GM21723 (cell line): ENCODE measurements at regions not wholly inside any gene's neighbourhood (a gene's known extent, or its start where the extent isn't known, plus 50 kb on each side); places are given as distances from the start of the nearest gene placed in this dataset.
"Not testable (repeated sequence)": the region's sequence is repeated elsewhere in the genome, so short reads cannot be mapped to it uniquely, and the experiment has no call there.

Source experiments
- ATAC-seq: cut with Tn5 transposase; IDR thresholded peaks from one replicate; pipeline ENCODE4 v1.9.1; 2021; ENCODE audit warnings: mild to moderate bottlenecking, moderate library complexity; ENCODE audit not compliant: unreplicated experiment

DNA sequence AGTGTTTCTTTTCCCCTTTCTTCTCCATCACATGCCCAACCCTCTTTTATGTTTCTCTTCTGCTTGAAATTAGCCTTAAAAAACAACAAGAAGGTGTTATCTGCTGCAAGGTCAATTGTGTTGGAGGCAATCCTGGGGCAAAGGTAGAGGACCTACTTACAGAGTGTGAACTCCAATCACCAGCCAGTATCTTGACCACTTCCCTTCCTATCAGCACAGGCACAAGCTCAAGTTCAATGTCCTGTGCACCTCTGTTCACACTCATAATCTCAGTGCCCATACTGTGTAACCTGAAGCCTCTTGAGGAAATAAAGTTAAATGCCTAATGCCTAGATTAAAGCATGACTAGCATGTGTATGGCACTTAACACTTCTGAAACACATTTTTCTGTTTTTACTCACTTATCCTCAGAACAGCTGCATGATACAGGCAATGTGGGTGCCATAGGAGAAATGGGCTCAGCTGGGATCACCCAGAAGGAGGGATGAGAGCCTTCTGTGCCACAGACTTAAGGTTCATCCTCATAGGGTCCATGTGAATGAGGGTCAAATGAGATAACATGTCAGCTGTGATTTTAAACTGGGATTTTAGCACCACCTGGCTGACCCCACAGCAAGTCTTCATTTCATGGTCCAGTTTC lies 701.5 kb downstream of the BCL11A start:
- ATAC-seq, result no peak

DNA sequence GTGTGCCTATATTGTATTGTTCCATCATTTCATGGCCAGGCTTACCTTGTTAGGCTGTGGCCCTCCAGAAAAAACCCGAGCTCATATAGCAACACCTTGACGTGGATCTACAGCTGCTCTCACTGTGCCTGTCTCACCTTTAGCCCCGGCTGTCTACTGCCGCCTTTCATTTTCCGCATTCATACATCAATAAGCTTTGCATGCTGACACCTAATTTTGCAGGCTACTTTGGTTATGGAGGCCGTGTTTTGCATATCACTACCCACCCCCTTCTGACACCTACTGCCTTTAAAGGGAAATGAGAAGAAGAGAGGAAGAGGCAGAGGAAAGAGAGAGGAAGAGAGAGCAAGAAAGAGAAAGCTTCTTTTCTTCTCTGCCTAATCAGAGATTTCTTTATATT lies 702.9 kb downstream of the BCL11A start:
- no peak for ATAC-seq

DNA sequence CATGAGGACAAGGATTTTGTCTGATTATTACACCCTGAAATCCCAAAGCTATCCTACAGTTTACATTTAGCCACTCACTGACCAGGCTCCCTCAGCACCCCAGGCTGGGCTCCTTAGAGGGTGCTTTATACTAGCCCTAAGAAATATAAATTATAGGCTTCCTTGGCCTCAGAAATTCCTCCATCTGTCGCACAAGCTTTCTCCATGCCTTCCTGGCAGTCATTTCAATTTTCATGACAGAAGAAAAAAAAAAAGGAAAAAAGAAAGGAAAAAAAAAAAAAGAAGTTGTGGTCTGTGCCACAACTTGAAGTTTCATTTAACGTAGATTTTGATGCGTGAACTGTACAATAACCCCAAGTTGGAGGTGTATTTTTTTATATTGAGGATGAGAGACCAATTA lies 719.5 kb downstream of the BCL11A start:
- ATAC-seq, result no peak

DNA sequence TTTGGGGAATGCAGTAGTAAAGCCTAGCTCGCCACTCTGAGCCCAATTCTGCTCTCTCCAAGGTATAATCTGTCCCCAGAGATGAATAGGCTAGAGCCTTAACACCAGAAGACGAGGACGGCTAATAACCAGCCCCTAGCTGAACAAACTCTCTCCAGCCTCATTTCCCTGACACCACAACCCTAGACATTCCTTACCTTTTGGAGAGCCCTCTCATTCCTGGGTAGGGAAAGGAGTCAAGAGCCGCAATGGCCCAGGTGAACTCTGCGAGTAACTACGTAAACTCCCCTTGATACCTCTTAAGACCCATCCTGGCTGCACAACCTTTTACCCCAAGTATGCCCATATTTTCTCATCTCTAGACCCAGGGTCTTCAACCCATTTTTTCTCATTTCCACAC lies 722.9 kb downstream of the BCL11A start:
- ATAC-seq, result no peak

DNA sequence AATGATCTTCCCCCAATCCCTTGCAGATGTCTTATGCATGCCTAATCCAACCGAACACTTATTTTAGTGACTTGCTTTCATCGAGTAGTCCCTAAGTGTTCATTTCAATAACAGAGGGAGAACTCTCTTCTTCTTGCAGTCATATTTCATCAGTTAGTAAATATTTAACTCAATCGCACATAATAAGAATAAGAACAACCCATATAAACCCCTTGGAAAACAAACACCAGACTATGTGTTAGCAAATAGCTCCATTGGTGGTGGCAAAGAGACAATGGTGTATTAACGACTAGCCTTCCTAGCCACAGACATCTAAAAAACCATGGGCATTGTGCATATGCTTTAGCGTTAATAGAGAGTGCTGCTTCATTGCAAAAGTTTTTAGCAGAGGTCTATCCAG lies 725.8 kb downstream of the BCL11A start:
- ATAC-seq, result no peak

DNA sequence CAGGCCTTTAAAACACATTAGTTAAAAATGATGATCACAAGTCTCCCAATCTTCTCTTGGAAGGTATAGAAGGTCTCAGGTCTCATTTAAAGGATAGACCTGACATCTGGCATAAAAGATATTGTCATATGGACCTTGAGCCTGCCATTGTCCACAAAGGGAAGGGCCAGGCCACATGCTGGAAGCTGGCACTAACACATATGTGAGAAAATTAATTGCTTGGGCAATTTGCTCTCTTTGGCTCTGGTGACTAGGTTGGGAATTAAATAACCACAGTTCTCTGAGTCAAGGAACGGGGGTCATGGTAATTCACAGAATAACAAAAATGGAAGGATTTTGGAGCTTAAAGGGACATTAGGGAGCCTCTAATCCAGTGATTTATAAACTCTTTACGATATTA lies 727.3 kb downstream of the BCL11A start:
- no peak for ATAC-seq

DNA sequence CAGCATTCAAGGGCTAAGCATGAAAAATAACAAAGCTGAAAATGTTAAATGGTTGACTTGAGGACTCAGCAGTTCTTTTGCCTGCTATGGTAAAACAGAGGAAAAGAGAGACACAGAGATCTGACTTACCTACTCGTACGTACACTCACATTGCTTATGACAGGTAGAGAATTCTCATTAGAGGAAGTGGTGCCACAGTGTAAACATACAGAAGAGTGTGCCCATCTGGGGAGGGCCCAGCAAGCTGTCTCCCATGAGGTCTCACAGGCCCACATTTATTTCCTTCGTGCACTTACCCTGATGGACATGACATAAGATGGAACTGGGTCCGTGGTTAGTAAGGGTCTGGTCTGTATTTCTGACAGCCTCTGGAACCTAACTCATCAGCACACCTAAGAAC lies 729.1 kb downstream of the BCL11A start:
- no peak for ATAC-seq

DNA sequence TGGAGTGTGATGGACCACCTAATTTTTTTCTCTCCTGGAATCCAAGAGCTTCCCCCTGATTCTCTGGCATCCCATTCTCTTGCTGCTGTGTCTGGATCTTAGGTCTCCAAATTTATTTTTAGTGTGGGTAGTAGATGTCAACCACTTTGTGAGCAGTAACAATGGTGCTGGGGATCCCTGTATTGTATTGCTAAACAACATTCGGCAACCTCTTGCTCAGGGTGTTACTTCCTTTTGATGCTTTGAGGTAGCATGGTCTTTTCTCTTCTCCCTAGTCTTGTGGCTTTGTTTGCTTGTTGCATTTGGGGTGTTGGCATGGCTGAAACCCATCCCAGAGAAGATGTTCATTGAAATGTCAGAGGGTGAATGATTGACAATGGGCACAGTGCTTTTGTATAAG lies 737.4 kb downstream of the BCL11A start:
- no peak for ATAC-seq

DNA sequence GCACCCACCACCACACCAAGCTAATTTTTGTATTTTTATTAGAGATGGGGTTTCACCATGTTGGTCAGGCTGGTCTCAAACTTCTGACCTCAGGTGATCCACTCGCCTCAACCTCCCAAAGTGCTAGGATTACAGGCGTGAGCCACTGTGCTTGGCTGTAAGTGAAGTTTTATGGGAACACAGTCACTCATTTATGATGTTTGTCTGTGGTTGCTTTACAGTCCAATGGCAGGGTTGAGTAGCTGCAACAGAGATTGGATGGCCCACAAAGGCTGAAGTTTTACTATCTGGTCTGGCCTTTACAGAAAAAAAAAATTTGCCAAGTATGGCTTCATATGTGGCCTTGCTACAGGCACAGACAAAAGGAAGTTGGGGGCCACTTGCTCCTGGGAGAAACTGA lies 743.2 kb downstream of the BCL11A start:
- ATAC-seq, result not testable (repeated sequence)

DNA sequence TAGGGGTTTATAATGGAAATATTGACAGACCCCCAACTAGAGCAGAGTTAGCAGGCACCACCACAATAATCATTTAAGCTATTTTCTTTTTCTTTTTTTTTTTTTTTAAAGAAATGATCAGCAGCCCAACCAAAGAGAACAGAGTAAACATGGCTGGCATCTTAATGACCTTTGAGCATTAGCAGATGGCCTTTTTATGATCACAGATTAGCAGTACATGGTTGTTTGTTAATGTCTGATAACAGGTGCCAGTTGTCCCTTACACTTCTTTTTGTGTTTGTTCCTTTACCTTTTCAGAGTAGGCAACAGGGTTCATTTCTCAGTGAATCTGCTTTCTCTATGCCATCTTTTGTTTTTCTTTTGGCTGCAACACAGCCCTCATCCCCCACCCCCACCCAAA lies 747.0 kb downstream of the BCL11A start:
- ATAC-seq, result no peak

DNA sequence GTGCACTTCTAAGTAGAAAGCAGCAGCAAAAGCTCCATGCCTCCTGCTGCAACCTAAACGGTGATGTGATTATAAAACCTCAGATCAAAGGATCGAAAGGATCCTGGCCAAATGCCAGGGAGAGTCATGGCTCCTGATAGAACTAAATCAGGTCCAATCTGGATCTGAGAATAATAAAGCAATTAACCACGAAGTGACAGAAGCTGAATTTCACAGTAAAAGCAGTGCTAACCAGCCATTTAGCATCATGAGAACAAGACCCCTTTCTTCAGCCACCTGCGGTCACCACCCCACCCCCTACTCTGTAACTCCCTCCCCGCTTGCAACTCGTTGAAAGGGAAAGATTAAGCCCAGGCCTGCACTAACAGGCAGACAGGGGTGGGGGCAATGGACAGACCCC lies 748.7 kb downstream of the BCL11A start:
- ATAC-seq, result no peak

DNA sequence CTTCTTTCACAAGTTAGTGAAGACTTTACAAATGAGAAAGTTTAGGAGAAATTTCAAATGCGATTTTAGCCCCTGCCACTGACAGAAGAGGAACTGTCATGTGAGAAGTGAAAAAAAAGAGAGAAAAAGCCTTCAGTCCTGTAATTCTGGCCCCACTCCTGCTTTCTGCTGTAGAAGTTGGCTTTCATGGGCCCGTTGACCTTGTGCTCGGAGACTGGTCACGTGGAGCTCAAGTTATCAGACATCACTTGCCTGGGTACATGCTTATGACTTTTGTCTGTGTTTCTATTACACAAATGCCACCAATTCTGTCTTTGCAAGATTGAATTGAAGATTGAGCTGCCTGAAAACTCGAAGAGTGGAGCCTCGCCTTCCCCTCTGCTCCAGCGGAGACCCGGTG lies 749.9 kb downstream of the BCL11A start:
- no peak for ATAC-seq

DNA sequence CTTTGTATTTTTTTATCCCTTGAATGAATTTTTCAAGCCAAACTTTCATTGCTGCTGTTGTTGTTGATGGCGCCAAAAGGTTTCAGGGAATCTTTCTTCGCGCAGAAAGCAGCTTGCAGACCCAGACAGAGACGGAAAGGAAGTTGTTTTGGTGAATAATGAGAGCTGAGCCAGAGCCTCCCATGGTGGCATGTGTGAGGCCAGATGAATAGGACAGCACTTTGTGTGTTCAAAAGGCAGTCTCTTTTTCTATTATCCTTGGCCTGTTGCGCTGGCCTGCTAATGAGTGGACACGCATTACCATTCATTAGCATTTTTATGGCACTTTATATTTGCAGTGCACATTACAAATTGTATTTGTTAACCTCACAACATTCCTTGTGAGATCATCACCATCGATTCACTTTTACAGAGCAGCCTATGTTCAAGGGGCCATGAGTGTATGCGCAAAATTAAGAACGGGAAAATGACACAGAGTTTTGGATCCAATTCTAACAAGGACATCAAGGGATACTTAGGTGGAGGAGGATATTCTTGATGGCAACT lies 754.7 kb downstream of the BCL11A start:
- ATAC-seq, result no peak

DNA sequence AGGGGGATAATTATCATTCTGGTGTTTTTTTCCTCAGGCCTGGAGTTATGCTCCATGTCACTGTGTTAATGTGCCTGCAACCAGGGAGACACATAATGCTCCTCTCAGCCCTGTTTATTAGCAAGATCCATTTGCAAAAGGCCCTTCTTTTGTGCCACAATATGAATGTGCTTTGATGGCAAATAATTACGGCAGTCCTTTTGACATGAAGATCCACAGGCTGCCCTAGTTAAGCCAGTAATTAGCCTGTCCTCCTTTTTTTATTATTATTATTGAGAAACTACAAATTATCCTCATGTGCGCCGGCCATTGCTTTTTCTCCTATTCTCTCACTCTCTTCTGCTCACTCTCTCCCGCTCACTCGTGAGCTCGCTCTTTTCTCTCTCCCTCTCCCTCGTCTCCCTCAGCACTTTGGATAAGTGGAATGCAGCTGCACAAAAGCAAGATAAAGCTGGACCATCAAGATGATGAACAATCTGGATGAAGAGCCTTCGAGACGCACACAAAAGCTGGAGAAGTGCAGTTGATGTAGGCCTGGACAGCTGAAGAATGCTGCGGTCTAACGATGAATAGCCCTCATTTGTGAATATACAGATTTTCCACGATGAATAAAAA lies 762.3 kb downstream of the BCL11A start:
- no peak for ATAC-seq

DNA sequence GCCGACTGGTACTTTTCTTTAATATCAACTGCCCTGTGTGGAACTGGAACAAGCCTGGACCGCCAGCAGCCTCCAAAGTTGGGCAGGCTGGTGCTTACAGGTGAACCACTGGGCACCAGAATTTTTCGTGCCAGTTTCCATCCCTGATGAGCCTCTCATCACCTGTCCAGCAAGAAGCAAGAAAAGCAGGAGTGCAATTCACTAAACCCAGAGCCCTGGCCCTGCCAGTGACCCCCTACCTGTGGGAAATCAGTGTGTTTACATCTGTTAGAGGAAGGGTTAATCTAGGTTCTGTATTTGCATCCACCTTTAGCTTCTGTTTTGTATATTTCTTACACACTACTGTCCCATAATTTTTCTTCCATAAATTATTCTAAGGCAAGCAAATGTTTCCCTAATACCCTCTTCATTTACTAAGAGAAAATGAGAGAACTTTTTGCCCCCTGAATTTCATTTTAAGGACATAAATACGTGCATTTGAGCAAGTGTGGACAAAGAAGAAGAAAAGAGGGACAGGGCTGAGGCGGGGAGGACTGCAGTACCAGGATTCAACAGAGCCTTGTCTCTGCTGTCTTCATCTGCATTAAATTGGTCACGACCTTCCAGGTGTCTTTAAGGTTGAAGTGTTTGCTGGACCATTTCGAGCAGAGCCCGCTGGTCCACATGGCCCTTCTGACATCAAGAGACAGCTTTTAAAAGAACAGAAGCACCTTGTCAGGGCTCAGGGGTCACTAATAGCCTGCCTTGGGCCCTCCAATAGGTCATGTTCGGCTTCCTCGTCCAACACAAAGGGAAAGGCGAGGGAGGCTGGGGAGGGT lies 763.1 kb downstream of the BCL11A start:
- no peak for ATAC-seq

DNA sequence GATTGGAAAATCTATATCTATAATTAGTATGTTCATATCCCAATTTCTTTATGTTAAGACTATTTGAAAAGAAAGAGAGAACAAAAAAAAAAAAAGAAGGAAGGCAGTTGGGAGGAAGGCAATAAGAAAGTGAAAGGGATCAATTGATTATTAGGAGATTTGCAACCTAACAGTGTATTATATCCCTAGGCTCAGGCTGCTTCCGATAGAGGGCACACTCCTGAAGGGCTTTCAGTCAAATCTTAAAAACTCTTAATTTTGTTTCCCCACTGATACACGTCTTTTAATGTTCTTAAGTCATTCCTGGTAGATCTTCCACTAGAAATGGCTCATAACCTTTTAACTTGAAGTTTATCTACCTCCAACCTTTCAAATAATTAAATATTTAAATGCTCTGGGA lies 763.9 kb downstream of the BCL11A start:
- no peak for ATAC-seq

DNA sequence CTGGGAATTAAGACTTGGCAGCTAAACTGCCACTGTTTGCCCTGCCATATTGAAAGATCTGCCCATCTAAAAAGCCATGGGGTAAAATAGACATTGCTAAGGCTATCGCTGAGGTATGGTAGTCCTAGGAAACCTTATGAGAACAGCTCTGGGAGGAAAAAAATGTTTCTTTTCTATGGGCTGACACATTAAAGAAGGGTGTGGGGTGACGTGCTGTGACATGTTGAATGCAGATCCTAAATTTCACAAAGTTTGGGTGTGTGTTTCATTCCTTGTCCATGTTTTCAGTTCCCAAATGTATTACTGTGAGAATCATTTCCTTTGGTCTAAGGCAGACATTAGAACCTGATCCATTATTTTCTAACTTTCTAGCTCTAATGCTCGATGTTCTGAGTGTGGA lies 766.4 kb downstream of the BCL11A start:
- ATAC-seq, result no peak

DNA sequence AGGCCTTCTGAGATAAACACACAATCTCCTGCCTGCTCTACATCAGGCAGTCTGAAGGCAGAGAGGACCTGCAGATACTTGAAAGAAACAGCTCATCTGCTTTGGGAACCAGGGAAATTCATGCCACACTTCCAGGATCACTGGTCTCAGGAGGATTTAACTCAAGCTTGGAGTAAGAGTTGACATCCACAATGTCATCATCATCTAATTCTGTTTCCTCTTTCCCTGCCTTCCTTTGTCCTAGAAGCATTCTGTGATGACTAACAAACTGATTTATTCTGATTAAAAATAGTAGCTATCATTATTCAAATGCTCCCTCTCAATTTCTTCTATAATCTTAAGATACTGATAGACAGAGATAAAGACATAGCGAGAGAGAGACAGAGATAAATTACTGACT lies 766.8 kb downstream of the BCL11A start:
- no peak for ATAC-seq

DNA sequence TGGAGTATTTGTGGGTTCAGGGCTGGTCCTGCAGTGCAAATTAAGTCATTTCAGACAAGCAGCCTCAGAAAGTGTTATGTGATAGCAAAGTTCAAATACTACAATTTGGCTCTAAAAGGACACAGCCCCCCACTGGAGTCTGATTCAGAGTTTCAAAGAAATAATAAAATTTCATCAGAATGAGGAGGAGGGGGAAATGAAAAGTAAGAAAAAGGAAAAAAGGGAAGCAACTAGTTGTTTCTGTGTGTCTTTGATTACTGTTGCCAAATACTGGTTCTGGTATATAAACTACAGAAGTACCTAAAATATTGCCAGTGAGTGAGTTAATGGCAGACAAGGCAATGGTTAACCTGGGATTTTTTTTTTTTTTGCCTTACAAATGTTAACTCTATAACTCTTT lies 773.9 kb downstream of the BCL11A start:
- no peak for ATAC-seq

DNA sequence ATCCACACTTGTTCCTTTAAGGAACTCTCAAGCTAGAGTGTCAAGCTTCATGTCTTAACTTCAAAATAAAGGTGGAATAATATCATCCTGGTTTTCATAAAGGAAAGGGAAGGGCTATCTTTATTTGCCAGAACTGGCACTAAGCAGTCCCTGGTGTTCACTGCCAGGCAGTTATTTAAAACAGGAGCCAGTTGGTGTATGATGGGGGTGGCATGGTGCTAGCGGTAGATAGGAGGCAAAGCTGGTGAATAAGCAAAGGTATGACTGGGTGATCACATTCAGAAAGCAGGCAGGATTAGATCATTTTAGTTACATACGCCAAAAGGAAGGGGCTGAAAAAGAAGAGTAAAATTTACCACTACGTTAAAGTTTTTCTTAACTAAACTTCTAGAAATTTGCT lies 776.3 kb downstream of the BCL11A start:
- ATAC-seq, result no peak

DNA sequence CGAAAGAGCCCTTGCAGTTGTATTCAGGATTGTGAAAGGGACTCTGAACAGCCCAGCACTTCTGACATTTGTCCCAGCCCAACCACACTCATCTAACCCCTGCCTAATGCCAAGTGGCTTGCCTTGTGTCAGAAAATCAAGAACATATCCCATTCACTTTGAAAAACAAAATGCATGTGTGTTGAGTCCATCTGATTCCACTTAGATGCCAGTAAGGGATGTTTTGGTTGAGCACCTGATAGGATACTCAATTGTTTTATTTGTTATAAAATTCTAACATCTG lies 776.8 kb downstream of the BCL11A start:
- ATAC-seq, result no peak

DNA sequence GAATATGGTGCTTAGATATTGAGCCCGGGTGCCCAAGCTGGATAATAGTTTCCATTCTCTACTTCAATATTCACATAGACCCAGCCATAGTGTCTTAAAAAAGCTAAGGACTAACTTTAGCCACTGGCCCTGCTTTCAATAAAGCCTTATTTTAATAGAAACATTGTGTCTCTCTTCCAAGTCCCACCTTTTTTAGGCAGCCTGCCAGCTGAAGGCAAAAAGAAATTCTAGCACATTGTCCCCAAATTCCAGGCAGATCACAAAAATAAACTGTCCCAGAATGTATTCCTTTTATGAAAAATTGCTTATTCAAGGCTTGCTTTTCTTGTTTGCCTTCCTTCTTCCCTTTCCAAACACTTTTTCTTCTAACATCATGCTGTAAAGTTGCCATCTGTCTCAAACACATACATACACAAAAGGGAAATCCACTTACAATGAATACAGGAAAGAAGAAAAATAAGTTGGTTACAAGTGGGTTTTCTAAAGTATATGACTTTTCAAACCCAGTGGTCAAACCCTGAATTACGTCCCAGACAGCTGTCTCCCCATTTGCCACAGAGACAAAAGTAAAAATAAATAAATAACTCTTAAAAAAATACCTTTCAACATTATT lies 778.5 kb downstream of the BCL11A start:
- ATAC-seq, result no peak
